ENCODE measurements at regions not wholly inside any gene's neighbourhood (a gene's known extent, or its start where the extent isn't known, plus 50 kb on each side); places are given as distances from the start of the nearest gene placed in this dataset.

DNA sequence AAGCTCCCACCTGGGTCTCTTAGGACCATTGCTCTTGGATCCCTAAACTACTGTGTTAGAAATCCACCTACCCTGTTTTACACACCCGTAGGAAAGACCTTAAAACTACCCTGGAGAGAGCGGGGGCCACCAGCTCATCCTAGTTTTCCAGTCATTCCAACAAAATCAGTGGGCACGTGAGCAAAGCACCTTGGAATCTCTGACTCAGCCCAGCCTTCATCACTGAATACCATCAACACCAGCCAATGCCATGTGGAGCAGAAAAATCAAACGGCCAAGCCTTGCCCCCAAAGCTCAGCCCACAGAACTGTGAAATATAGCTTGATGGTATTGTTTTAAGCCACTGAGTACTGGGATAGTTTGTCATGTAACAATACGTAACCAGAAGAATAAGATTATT, 449.7 kb upstream of the CHAC2 start:
- no TSS peak for BruUV-seq (replicated peaks)
- no peaks in the 10 kb centered on the region for H3K9me3 ChIP-seq (replicated peaks; ENCODE audit: control insufficient read depth, insufficient read depth, low read length)
- H3K36me3 ChIP-seq (ENCODE audit: control insufficient read depth in 2 of 2, insufficient read depth in 2 of 2, low read length in 1 of 2) = no peaks in the 10 kb centered on the region
- intact Hi-C loops (cut with micrococcal nuclease; ENCODE audit: unreplicated experiment) (no loop called here), in situ Hi-C loops (cut with MboI) (no loop called here)
- H3K4me2 ChIP-seq (ENCODE audit: control insufficient read depth, insufficient read depth) = no peak overlapping the region
- H3K27ac ChIP-seq (ENCODE audit: control insufficient read depth, insufficient read depth) = no peak overlapping the region
- H3K79me2 ChIP-seq (ENCODE audit: control insufficient read depth, insufficient read depth, low read length) = no peaks in the 10 kb centered on the region
- DNase-seq (ENCODE audit: low read depth, low spot score) (no peak), FAIRE-seq (no peak), ATAC-seq (no peak)
- H4K20me1 ChIP-seq (ENCODE audit: control insufficient read depth, insufficient read depth) = no peaks in the 10 kb centered on the region
- H3K4me1 ChIP-seq (ENCODE audit: control insufficient read depth, insufficient read depth, low read length) = no peaks in the 10 kb centered on the region
- H2AFZ ChIP-seq (ENCODE audit: control insufficient read depth, low read depth, low read length) = no peak overlapping the region
- H3K4me3 ChIP-seq = no peak overlapping the region
- CTCF ChIA-PET = no interaction called here
- WGBS (ENCODE audit: insufficient coverage, insufficient replicate concordance, low lambda C conversion rate, missing lambda C conversion rate) = 19% methylated on average over 5 of the region's 5 CpGs
- SMC1A ChIA-PET (ENCODE audit: uncharacterized antibody, unreplicated experiment) = interaction anchor here (0.8 kb wide), 1 partner anchor 13 kb away, joined by 3 read pairs; no protein-coding TSS in a partner anchor
- RAD21 ChIA-PET (ENCODE audit: unreplicated experiment) = no interaction called here
- no peaks in the 10 kb centered on the region for H3K27me3 ChIP-seq (replicated peaks in 1 of 2; ENCODE audit: control insufficient read depth in 2 of 2, insufficient read depth in 2 of 2, low read length in 1 of 2)
- TF ChIP-seq MTA2 (IDR thresholded peaks at IDR 0.05; ENCODE audit: low read depth) (no peak), FOXK2 (IDR thresholded peaks at IDR 0.05) (no peak), BHLHE40 (IDR thresholded peaks at IDR 0.05; ENCODE audit: borderline replicate concordance in 1 of 2, low read depth in 2 of 2, low read length in 1 of 2) (no peak), FOS (IDR thresholded peaks at IDR 0.05; ENCODE audit: borderline replicate concordance, extremely low read depth, insufficient read length) (no peak), EZH2 (IDR thresholded peaks at IDR 0.05; ENCODE audit: borderline replicate concordance, control insufficient read depth, low read depth, low read length) (no peak), GATAD2B (conservative IDR thresholded peaks at IDR 0.05; ENCODE audit: low read depth) (no peak), ZNF217 (IDR thresholded peaks at IDR 0.05) (no peak), ZSCAN29 (IDR thresholded peaks at IDR 0.05) (no peak)
- TF ChIP-seq, protein P1, sequence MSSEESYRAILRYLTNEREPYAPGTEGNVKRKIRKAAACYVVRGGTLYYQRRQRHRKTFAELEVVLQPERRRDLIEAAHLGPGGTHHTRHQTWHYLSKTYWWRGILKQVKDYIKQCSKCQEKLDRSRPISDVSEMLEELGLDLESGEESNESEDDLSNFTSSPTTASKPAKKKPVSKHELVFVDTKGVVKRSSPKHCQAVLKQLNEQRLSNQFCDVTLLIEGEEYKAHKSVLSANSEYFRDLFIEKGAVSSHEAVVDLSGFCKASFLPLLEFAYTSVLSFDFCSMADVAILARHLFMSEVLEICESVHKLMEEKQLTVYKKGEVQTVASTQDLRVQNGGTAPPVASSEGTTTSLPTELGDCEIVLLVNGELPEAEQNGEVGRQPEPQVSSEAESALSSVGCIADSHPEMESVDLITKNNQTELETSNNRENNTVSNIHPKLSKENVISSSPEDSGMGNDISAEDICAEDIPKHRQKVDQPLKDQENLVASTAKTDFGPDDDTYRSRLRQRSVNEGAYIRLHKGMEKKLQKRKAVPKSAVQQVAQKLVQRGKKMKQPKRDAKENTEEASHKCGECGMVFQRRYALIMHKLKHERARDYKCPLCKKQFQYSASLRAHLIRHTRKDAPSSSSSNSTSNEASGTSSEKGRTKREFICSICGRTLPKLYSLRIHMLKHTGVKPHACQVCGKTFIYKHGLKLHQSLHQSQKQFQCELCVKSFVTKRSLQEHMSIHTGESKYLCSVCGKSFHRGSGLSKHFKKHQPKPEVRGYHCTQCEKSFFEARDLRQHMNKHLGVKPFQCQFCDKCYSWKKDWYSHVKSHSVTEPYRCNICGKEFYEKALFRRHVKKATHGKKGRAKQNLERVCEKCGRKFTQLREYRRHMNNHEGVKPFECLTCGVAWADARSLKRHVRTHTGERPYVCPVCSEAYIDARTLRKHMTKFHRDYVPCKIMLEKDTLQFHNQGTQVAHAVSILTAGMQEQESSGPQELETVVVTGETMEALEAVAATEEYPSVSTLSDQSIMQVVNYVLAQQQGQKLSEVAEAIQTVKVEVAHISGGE (CRISPR knock-in tag; IDR thresholded peaks at IDR 0.05) = no peak
- TF ChIP-seq, protein P2, sequence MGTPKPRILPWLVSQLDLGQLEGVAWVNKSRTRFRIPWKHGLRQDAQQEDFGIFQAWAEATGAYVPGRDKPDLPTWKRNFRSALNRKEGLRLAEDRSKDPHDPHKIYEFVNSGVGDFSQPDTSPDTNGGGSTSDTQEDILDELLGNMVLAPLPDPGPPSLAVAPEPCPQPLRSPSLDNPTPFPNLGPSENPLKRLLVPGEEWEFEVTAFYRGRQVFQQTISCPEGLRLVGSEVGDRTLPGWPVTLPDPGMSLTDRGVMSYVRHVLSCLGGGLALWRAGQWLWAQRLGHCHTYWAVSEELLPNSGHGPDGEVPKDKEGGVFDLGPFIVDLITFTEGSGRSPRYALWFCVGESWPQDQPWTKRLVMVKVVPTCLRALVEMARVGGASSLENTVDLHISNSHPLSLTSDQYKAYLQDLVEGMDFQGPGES (IDR thresholded peaks at IDR 0.05) = no peak
- POLR2A ChIA-PET = no interaction called here
- H3K9ac ChIP-seq (ENCODE audit: control insufficient read depth, insufficient read depth, low read length) = no peak overlapping the region
